Keratinocyte (primary cell): ENCODE measurements at regions not wholly inside any gene's neighbourhood (a gene's known extent, or its start where the extent isn't known, plus 50 kb on each side); places are given as distances from the start of the nearest gene placed in this dataset.

Experiments used
- DNase-seq: peaks from one replicate; pipeline ENCODE4 v3.0.0-alpha.2; 2011; ENCODE audit warnings: low read depth, missing footprints, low spot score
- FAIRE-seq: peaks from 2 replicates; lab custom pipeline; 2011; peaks lifted over from hg19 to GRCh38; lab: Jason Lieb, UNC
- H2AFZ ChIP-seq: 2 replicates; pipeline ENCODE4 v1.6.0; 2012; ENCODE audit warnings: low read length, control low read depth, inconsistent platforms; ENCODE audit not compliant: control insufficient read depth
- H3K27ac ChIP-seq: 2 replicates; pipeline ENCODE4 v1.5.1; 2011; ENCODE audit warnings: low read length; ENCODE audit not compliant: control insufficient read depth, insufficient read depth
- H3K27me3 ChIP-seq: 3 replicates; pipeline ENCODE4 v1.6.0; 2011; ENCODE audit warnings: low read length; ENCODE audit not compliant: control insufficient read depth, insufficient read depth; ENCODE audit errors: extremely low read depth
- H3K36me3 ChIP-seq, 2 experiments: 2 replicates in 1 of 2; 3 replicates in 1 of 2; pipeline ENCODE4 v1.5.1; 2011; ENCODE audit warnings: low read length in 2 of 2, mild to moderate bottlenecking in 1 of 2; ENCODE audit not compliant: control insufficient read depth in 2 of 2, insufficient read depth in 2 of 2; ENCODE audit errors: extremely low read depth in 1 of 2
- H3K4me1 ChIP-seq: 3 replicates; pipeline ENCODE4 v1.5.1; 2011; ENCODE audit warnings: low read length; ENCODE audit not compliant: control insufficient read depth, insufficient read depth; ENCODE audit errors: extremely low read depth
- H3K4me2 ChIP-seq: 3 replicates; pipeline ENCODE4 v1.6.0; 2011; ENCODE audit warnings: low read depth, low read length; ENCODE audit not compliant: control insufficient read depth, insufficient read depth; ENCODE audit errors: extremely low read depth
- H3K4me3 ChIP-seq, 3 experiments: fragments of 200-600 bp in 1 of 3; sonication (generic) in 1 of 3; 2 replicates in 2 of 3; 3 replicates in 1 of 3; pipeline ENCODE4 v1.5.1; 2011 to 2016; ENCODE audit warnings: low read length in 3 of 3, mild to moderate bottlenecking in 3 of 3, control low read depth in 2 of 3, inconsistent platforms in 1 of 3, low read depth in 1 of 3, mixed read lengths in 1 of 3, mixed run types in 1 of 3, moderate library complexity in 1 of 3; ENCODE audit not compliant: control insufficient read depth in 2 of 3, insufficient read depth in 2 of 3; ENCODE audit errors: extremely low read depth in 1 of 3
- H3K79me2 ChIP-seq: 2 replicates; pipeline ENCODE4 v1.6.0; 2012; ENCODE audit warnings: low read length; ENCODE audit not compliant: control insufficient read depth, insufficient read depth
- H3K9ac ChIP-seq: 3 replicates; pipeline ENCODE4 v1.6.0; 2011; ENCODE audit warnings: low read length; ENCODE audit not compliant: control insufficient read depth, insufficient read depth; ENCODE audit errors: extremely low read depth
- H3K9me1 ChIP-seq: 3 replicates; pipeline ENCODE4 v1.6.0; 2011; ENCODE audit warnings: low read length; ENCODE audit not compliant: control insufficient read depth, insufficient read depth; ENCODE audit errors: extremely low read depth
- H3K9me3 ChIP-seq: 2 replicates; pipeline ENCODE4 v1.5.1; 2012; ENCODE audit warnings: low read depth, low read length; ENCODE audit not compliant: control insufficient read depth
- H4K20me1 ChIP-seq: 3 replicates; pipeline ENCODE4 v1.6.0; 2011; ENCODE audit warnings: low read length; ENCODE audit not compliant: control insufficient read depth, insufficient read depth; ENCODE audit errors: extremely low read depth
- CTCF ChIP-seq, 3 experiments: IDR thresholded peaks in 1 of 3; conservative IDR thresholded peaks in 1 of 3; optimal IDR thresholded peaks in 1 of 3; 2 replicates in 2 of 3; 3 replicates in 1 of 3; pipeline versions ENCODE3 to v1.5.1; 2011; ENCODE audit warnings: low read length in 3 of 3, mild to moderate bottlenecking in 3 of 3, moderate library complexity in 2 of 3, control low read depth in 1 of 3, inconsistent platforms in 1 of 3; ENCODE audit not compliant: insufficient read depth in 2 of 3; ENCODE audit errors: extremely low read depth in 1 of 3
- EZH2 ChIP-seq: IDR thresholded peaks from one replicate; pipeline ENCODE4 v1.6.1; 2012; ENCODE audit warnings: inconsistent platforms, mild to moderate bottlenecking, low read length, moderate library complexity
- dilution Hi-C: fragments of 300-500 bp; cut with MboI; formaldehyde crosslinking; loops from one replicate; pipeline ENCODE4 v1.7.0; 2020; ENCODE audit warnings: low sequenced_read_pairs; ENCODE audit not compliant: extremely low pct_ligation_motif_present

DNA sequence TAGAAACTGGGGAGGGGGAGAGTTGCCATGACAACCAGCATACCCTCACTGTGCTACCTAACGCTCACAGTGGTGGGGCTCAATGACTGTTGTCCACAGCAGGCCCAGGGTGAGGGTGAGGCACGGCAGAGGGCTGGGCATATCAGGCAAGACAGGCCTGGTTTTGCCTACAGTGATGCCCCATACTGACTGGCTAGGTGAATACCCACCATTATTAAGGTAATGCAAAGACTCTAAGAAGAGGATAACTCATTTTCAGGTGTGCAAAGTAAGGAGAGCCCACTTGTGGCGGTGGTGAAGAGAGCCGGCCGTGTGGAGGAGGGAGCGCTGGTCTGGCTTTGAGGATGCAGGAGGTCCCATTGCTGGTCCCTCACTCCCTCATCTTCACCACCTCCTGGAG, 422.3 kb downstream of the FUT8 start:
- FAIRE-seq (no peak), DNase-seq (no peak)
- no peak for TF ChIP-seq EZH2
- no peak for TF ChIP-seq CTCF (optimal IDR thresholded peaks at IDR 0.05 in 1 of 3, IDR thresholded peaks at IDR 0.05 in 1 of 3, conservative IDR thresholded peaks at IDR 0.05 in 1 of 3; ENCODE audit: extremely low read depth in 1 of 3, insufficient read depth in 2 of 3, low read length in 3 of 3)
- H3K4me2 ChIP-seq: no peak overlapping the region
- H3K9me1 ChIP-seq: no peaks in the 10 kb centered on the region
- no peak overlapping the region for H3K27ac ChIP-seq
- H3K9ac ChIP-seq: no peak overlapping the region
- no peaks in the 10 kb centered on the region for H3K27me3 ChIP-seq
- no peaks in the 10 kb centered on the region for H3K36me3 ChIP-seq
- H3K4me3 ChIP-seq: no peak overlapping the region
- no peaks in the 10 kb centered on the region for H4K20me1 ChIP-seq
- no peaks in the 10 kb centered on the region for H3K79me2 ChIP-seq
- no peak overlapping the region for H2AFZ ChIP-seq
- no peaks in the 10 kb centered on the region for H3K4me1 ChIP-seq
- no peaks in the 10 kb centered on the region for H3K9me3 ChIP-seq
- dilution Hi-C loops: no loop called here

- dilution Hi-C loops: no loop called here
- Histone ChIP-seq H3K79me2 (no peaks in the 10 kb centered on the region), H3K9me3 (no peaks in the 10 kb centered on the region), H2AFZ (no peak overlapping the region), H3K9me1 (no peaks in the 10 kb centered on the region), H3K36me3 (no peaks in the 10 kb centered on the region), H3K4me2 (no peak overlapping the region), H3K27me3 (no peaks in the 10 kb centered on the region), H3K9ac (no peak overlapping the region), H3K27ac (no peak overlapping the region), H3K4me3 (no peak overlapping the region), H3K4me1 (no peaks in the 10 kb centered on the region), H4K20me1 (no peaks in the 10 kb centered on the region)
- FAIRE-seq: no peak
- TF ChIP-seq EZH2: no peak
- TF ChIP-seq CTCF (optimal IDR thresholded peaks at IDR 0.05 in 1 of 3, IDR thresholded peaks at IDR 0.05 in 1 of 3, conservative IDR thresholded peaks at IDR 0.05 in 1 of 3; ENCODE audit: extremely low read depth in 1 of 3, insufficient read depth in 2 of 3, low read length in 3 of 3): no peak
- no peak for DNase-seq
These were observed 423.0 kb downstream of the FUT8 start for GRCh38 chr14:65835501-65835900.
